ENCODE measurements at regions not wholly inside any gene's neighbourhood (a gene's known extent, or its start where the extent isn't known, plus 50 kb on each side); places are given as distances from the start of the nearest gene placed in this dataset.

GRCh38 chr13:73275163-73275562 lies 216.4 kb downstream of the KLF5 start:
- TF ChIP-seq CTCF (IDR thresholded peaks at IDR 0.05; ENCODE audit: extremely low read depth, insufficient read depth, missing control alignments) = no peak
- in situ Hi-C loops (cut with MboI; ENCODE audit: low pct_unique_long_range_greater_than_20kb, low sequenced_read_pairs, unreplicated experiment) = no loop called here
- DNase-seq (ENCODE audit: low spot score) = no peak

GRCh38 chr13:73274147-73274546 lies 215.3 kb downstream of the KLF5 start:
- no peak for TF ChIP-seq CTCF (IDR thresholded peaks at IDR 0.05; ENCODE audit: extremely low read depth, insufficient read depth, missing control alignments)
- in situ Hi-C loops (cut with MboI; ENCODE audit: low pct_unique_long_range_greater_than_20kb, low sequenced_read_pairs, unreplicated experiment) = no loop called here
- DNase-seq (ENCODE audit: low spot score) = no peak

GRCh38 chr13:73273745-73274144 lies 214.9 kb downstream of the KLF5 start:
- no peak for TF ChIP-seq CTCF (IDR thresholded peaks at IDR 0.05; ENCODE audit: extremely low read depth, insufficient read depth, missing control alignments)
- no peak for DNase-seq (ENCODE audit: low spot score)
- in situ Hi-C loops (cut with MboI; ENCODE audit: low pct_unique_long_range_greater_than_20kb, low sequenced_read_pairs, unreplicated experiment) = no loop called here

GRCh38 chr13:73273276-73273675 lies 214.5 kb downstream of the KLF5 start:
- in situ Hi-C loops (cut with MboI; ENCODE audit: low pct_unique_long_range_greater_than_20kb, low sequenced_read_pairs, unreplicated experiment) = no loop called here

GRCh38 chr13:73272831-73273230 lies 214.0 kb downstream of the KLF5 start:
- TF ChIP-seq CTCF (IDR thresholded peaks at IDR 0.05; ENCODE audit: extremely low read depth, insufficient read depth, missing control alignments) = no peak
- DNase-seq (ENCODE audit: low spot score) = no peak
- in situ Hi-C loops (cut with MboI; ENCODE audit: low pct_unique_long_range_greater_than_20kb, low sequenced_read_pairs, unreplicated experiment) = no loop called here

More at GRCh38 chr13:73273276-73273675, 214.5 kb downstream of the KLF5 start:
- no peak for DNase-seq (ENCODE audit: low spot score)
- TF ChIP-seq CTCF (IDR thresholded peaks at IDR 0.05; ENCODE audit: extremely low read depth, insufficient read depth, missing control alignments) = no peak

GRCh38 chr13:73268306-73268705 lies 209.5 kb downstream of the KLF5 start:
- in situ Hi-C loops (cut with MboI; ENCODE audit: low pct_unique_long_range_greater_than_20kb, low sequenced_read_pairs, unreplicated experiment) = no loop called here
- no peak for DNase-seq (ENCODE audit: low spot score)
- TF ChIP-seq CTCF (IDR thresholded peaks at IDR 0.05; ENCODE audit: extremely low read depth, insufficient read depth, missing control alignments) = no peak

- DNase-seq (ENCODE audit: low spot score) = no peak
- in situ Hi-C loops (cut with MboI; ENCODE audit: low pct_unique_long_range_greater_than_20kb, low sequenced_read_pairs, unreplicated experiment) = no loop called here
- TF ChIP-seq CTCF (IDR thresholded peaks at IDR 0.05; ENCODE audit: extremely low read depth, insufficient read depth, missing control alignments) = no peak
These were observed 207.9 kb downstream of the KLF5 start for GRCh38 chr13:73266640-73267180.
